GM23338 (cell line): ENCODE measurements at regions not wholly inside any gene's neighbourhood (a gene's known extent, or its start where the extent isn't known, plus 50 kb on each side); places are given as distances from the start of the nearest gene placed in this dataset.

Experiments
- ATAC-seq: fragments of 200-7000 bp; cut with Tn5 transposase; 3 replicates; pipeline ENCODE4 v1.9.1; 2020
- DNase-seq: peaks from one replicate; pipeline ENCODE4 v3.0.0-alpha.2; 2015; ENCODE audit warnings: low spot score
- H2AFZ ChIP-seq: fragments of 200-600 bp; sonication (generic); 2 replicates; pipeline ENCODE4 v1.8.0; 2016; ENCODE audit warnings: antibody characterized with exemption, mild to moderate bottlenecking, moderate library complexity
- H3F3A ChIP-seq: fragments of 200-600 bp; sonication (generic); replicated peaks from 2 replicates; pipeline ENCODE4 v1.8.0; 2017; ENCODE audit warnings: antibody characterized with exemption, mixed run types, low read depth
- H3K27ac ChIP-seq: fragments of 200-600 bp; sonication (generic); 2 replicates; pipeline ENCODE4 v1.6.1; 2016; ENCODE audit warnings: low read depth
- H3K27me3 ChIP-seq: fragments of 200-600 bp; sonication (generic); 2 replicates; pipeline ENCODE4 v1.8.0; 2016; ENCODE audit warnings: mild to moderate bottlenecking, mixed run types, moderate library complexity; ENCODE audit not compliant: insufficient read depth
- H3K36me3 ChIP-seq: fragments of 200-600 bp; sonication (generic); 2 replicates; pipeline ENCODE4 v1.8.0; 2016; ENCODE audit warnings: mild to moderate bottlenecking; ENCODE audit not compliant: insufficient read depth
- H3K4me1 ChIP-seq: fragments of 200-600 bp; sonication (generic); 2 replicates; pipeline ENCODE4 v1.8.0; 2016; ENCODE audit warnings: mild to moderate bottlenecking, moderate library complexity; ENCODE audit not compliant: insufficient read depth
- H3K4me2 ChIP-seq: fragments of 200-600 bp; sonication (generic); 2 replicates; pipeline ENCODE4 v1.7.1; 2017; ENCODE audit warnings: mixed run types
- H3K4me3 ChIP-seq: fragments of 200-600 bp; sonication (generic); 2 replicates; pipeline ENCODE4 v1.6.1; 2016; ENCODE audit warnings: mixed run types
- H3K79me2 ChIP-seq: fragments of 200-600 bp; sonication (generic); replicated peaks from 2 replicates; pipeline ENCODE4 v1.8.0; 2017; ENCODE audit warnings: mild to moderate bottlenecking; ENCODE audit not compliant: insufficient read depth
- H3K9me2 ChIP-seq: fragments of 200-600 bp; sonication (generic); 2 replicates; pipeline ENCODE4 v1.8.0; 2017; ENCODE audit not compliant: insufficient read depth
- H4K20me1 ChIP-seq: fragments of 200-600 bp; sonication (generic); replicated peaks from 2 replicates; pipeline ENCODE4 v1.8.0; 2017; ENCODE audit warnings: mild to moderate bottlenecking; ENCODE audit not compliant: insufficient read depth
- H3K27ac Mint-ChIP-seq: 2 replicates; pipeline ENCODE4 v1.8.0; 2020; ENCODE audit warnings: inconsistent platforms, mild to moderate bottlenecking, moderate library complexity, mixed read lengths
- H3K27me3 Mint-ChIP-seq: 3 replicates; pipeline ENCODE4 v1.8.0; 2022; ENCODE audit warnings: low read depth, mild to moderate bottlenecking, moderate library complexity, mixed read lengths, inconsistent platforms; ENCODE audit not compliant: insufficient read depth, poor library complexity
- H3K36me3 Mint-ChIP-seq: 3 replicates; pipeline ENCODE4 v1.8.0; 2021; ENCODE audit warnings: low read depth, mild to moderate bottlenecking, inconsistent platforms, moderate library complexity, mixed read lengths
- H3K4me1 Mint-ChIP-seq: 3 replicates; pipeline ENCODE4 v1.8.0; 2020; ENCODE audit warnings: mild to moderate bottlenecking, inconsistent platforms, mixed read lengths
- H3K4me3 Mint-ChIP-seq: 3 replicates; pipeline ENCODE4 v1.8.0; 2021; ENCODE audit warnings: moderate library complexity, mild to moderate bottlenecking, inconsistent platforms, mixed read lengths
- H3K9me3 Mint-ChIP-seq: 3 replicates; pipeline ENCODE4 v1.8.0; 2020; ENCODE audit warnings: moderate library complexity, mild to moderate bottlenecking, inconsistent platforms, mixed read lengths
- CREB1 ChIP-seq: fragments of 250-450 bp; sonication (Bioruptor Pico); IDR thresholded peaks from 2 replicates; pipeline ENCODE4 v1.5.0; 2020; ENCODE audit warnings: low read depth, mild to moderate bottlenecking, moderate library complexity
- EZH2 ChIP-seq: fragments of 200-600 bp; sonication (generic); IDR thresholded peaks from one replicate; pipeline ENCODE4 v1.8.0; 2017; ENCODE audit warnings: antibody characterized with exemption, mild to moderate bottlenecking, low read depth; ENCODE audit not compliant: unreplicated experiment
- EZH2phosphoT487 ChIP-seq: fragments of 200-600 bp; sonication (generic); IDR thresholded peaks from one replicate; pipeline ENCODE4 v1.8.1; 2018; ENCODE audit warnings: antibody characterized with exemption; ENCODE audit not compliant: unreplicated experiment
- JUNB ChIP-seq: IDR thresholded peaks from one replicate; pipeline ENCODE4 v1.6.1; 2016; ENCODE audit warnings: antibody characterized with exemption; ENCODE audit not compliant: unreplicated experiment
- NANOG ChIP-seq: IDR thresholded peaks from 2 replicates; pipeline ENCODE4 v1.6.1; 2016; ENCODE audit warnings: antibody characterized with exemption, borderline replicate concordance
- ZNF114 ChIP-seq: fragments of 250-450 bp; sonication (Bioruptor Pico); IDR thresholded peaks from 2 replicates; pipeline ENCODE4 v1.5.0; 2020; ENCODE audit warnings: mild to moderate bottlenecking, moderate library complexity
- TF ChIP-seq, protein P1 (sequence below): fragments of 250-450 bp; sonication (Bioruptor Pico); IDR thresholded peaks from 2 replicates; pipeline ENCODE4 v1.5.0; 2020; ENCODE audit warnings: mild to moderate bottlenecking, moderate library complexity
- TF ChIP-seq, protein P2 (sequence below): IDR thresholded peaks from one replicate; pipeline ENCODE4 v1.6.1; 2018; ENCODE audit warnings: antibody characterized with exemption; ENCODE audit not compliant: unreplicated experiment
- TF ChIP-seq, protein P3 (sequence below), 2 experiments: fragments of 200-600 bp in 1 of 2; sonication (generic) in 1 of 2; conservative IDR thresholded peaks; 2 replicates each; pipeline versions ENCODE4 v1.5.1 to v1.6.1; 2016 to 2017; ENCODE audit warnings: antibody characterized with exemption in 2 of 2, low read depth in 2 of 2, mild to moderate bottlenecking in 2 of 2, moderate library complexity in 1 of 2
- TF ChIP-seq, protein P4 (sequence below): IDR thresholded peaks from 2 replicates; pipeline ENCODE4 v1.6.1; 2016; ENCODE audit warnings: antibody characterized with exemption

DNA sequence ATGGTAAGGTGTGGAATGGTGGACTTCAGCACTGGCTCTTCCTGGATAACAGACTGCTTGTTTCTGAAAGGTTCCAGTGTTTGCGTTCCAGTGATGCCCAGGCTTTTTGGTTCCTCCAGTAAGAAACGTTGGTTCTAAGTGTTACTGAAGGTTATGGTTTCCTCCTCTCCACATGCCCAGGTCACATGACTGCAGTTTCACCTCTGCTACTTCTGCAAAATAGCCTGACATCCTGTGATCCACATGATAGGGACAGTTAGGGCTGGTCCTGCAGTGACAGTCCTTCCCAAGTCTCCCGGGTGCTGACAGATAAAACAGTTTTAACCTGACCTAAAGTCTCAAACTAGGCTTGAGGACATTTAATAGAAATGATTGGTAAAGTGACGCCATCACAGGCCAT lies 132.2 kb upstream of the CST7 start:
- H3K4me3 Mint-ChIP-seq, result no peak overlapping the region
- Histone ChIP-seq H3K79me2 (no peaks in the 10 kb centered on the region), H3K4me1 (no peaks in the 10 kb centered on the region), H2AFZ (no peak overlapping the region), H3K4me3 (no peak overlapping the region), H3K9me2 (no peaks in the 10 kb centered on the region), H4K20me1 (no peaks in the 10 kb centered on the region), H3K27ac (no peak overlapping the region), H3K27me3 (no peaks in the 10 kb centered on the region), H3K4me2 (no peak overlapping the region), H3K36me3 (no peaks in the 10 kb centered on the region), H3F3A (no peaks in the 10 kb centered on the region)
- H3K4me1 Mint-ChIP-seq, result no peaks in the 10 kb centered on the region
- peaks cover 20% of the 10 kb centered on the region for H3K27me3 Mint-ChIP-seq
- DNase-seq, result no peak
- no peak for ATAC-seq
- H3K9me3 Mint-ChIP-seq, result peaks cover 4% of the 10 kb centered on the region; the same call in 2 of the 3 replicates
- no peaks in the 10 kb centered on the region for H3K36me3 Mint-ChIP-seq
- H3K27ac Mint-ChIP-seq, result no peak overlapping the region
- TF ChIP-seq CREB1 (CRISPR knock-in tag), result no peak

DNA sequence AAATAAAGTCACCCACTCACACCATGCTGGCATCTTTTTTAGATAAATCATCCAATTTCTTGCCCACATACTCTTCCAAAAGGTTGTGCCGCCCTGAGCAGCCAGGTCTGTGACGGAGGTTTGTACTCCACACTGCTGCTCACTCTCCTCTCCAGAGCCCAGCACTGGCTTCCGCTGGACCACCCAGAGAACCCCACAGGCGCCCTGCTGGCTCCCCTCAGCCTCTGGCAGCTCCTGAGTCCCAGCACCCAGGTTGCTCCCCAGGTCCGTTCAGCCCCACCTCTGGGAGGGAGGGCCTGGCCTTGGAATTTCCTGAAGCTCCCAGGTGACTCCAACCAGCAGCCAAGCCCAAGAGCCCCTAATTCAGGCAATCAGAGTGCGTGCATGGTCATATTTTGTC lies 131.7 kb upstream of the CST7 start:
- Mint-ChIP-seq H3K27ac (no peak overlapping the region), H3K36me3 (no peaks in the 10 kb centered on the region), H3K9me3 (peaks cover 4% of the 10 kb centered on the region; the same call in 2 of the 3 replicates), H3K4me3 (no peak overlapping the region), H3K27me3 (peaks cover 22% of the 10 kb centered on the region), H3K4me1 (no peaks in the 10 kb centered on the region)
- DNase-seq (no peak), ATAC-seq (no peak)
- Histone ChIP-seq H4K20me1 (no peaks in the 10 kb centered on the region), H3K27ac (no peak overlapping the region), H3K4me2 (no peak overlapping the region), H3K79me2 (no peaks in the 10 kb centered on the region), H3F3A (no peaks in the 10 kb centered on the region), H2AFZ (no peak overlapping the region), H3K36me3 (no peaks in the 10 kb centered on the region), H3K4me1 (no peaks in the 10 kb centered on the region), H3K27me3 (no peaks in the 10 kb centered on the region), H3K4me3 (no peak overlapping the region), H3K9me2 (no peaks in the 10 kb centered on the region)
- no peak for TF ChIP-seq EZH2
- no peak for TF ChIP-seq EZH2phosphoT487
- no peak for TF ChIP-seq JUNB
- TF ChIP-seq, protein P1, sequence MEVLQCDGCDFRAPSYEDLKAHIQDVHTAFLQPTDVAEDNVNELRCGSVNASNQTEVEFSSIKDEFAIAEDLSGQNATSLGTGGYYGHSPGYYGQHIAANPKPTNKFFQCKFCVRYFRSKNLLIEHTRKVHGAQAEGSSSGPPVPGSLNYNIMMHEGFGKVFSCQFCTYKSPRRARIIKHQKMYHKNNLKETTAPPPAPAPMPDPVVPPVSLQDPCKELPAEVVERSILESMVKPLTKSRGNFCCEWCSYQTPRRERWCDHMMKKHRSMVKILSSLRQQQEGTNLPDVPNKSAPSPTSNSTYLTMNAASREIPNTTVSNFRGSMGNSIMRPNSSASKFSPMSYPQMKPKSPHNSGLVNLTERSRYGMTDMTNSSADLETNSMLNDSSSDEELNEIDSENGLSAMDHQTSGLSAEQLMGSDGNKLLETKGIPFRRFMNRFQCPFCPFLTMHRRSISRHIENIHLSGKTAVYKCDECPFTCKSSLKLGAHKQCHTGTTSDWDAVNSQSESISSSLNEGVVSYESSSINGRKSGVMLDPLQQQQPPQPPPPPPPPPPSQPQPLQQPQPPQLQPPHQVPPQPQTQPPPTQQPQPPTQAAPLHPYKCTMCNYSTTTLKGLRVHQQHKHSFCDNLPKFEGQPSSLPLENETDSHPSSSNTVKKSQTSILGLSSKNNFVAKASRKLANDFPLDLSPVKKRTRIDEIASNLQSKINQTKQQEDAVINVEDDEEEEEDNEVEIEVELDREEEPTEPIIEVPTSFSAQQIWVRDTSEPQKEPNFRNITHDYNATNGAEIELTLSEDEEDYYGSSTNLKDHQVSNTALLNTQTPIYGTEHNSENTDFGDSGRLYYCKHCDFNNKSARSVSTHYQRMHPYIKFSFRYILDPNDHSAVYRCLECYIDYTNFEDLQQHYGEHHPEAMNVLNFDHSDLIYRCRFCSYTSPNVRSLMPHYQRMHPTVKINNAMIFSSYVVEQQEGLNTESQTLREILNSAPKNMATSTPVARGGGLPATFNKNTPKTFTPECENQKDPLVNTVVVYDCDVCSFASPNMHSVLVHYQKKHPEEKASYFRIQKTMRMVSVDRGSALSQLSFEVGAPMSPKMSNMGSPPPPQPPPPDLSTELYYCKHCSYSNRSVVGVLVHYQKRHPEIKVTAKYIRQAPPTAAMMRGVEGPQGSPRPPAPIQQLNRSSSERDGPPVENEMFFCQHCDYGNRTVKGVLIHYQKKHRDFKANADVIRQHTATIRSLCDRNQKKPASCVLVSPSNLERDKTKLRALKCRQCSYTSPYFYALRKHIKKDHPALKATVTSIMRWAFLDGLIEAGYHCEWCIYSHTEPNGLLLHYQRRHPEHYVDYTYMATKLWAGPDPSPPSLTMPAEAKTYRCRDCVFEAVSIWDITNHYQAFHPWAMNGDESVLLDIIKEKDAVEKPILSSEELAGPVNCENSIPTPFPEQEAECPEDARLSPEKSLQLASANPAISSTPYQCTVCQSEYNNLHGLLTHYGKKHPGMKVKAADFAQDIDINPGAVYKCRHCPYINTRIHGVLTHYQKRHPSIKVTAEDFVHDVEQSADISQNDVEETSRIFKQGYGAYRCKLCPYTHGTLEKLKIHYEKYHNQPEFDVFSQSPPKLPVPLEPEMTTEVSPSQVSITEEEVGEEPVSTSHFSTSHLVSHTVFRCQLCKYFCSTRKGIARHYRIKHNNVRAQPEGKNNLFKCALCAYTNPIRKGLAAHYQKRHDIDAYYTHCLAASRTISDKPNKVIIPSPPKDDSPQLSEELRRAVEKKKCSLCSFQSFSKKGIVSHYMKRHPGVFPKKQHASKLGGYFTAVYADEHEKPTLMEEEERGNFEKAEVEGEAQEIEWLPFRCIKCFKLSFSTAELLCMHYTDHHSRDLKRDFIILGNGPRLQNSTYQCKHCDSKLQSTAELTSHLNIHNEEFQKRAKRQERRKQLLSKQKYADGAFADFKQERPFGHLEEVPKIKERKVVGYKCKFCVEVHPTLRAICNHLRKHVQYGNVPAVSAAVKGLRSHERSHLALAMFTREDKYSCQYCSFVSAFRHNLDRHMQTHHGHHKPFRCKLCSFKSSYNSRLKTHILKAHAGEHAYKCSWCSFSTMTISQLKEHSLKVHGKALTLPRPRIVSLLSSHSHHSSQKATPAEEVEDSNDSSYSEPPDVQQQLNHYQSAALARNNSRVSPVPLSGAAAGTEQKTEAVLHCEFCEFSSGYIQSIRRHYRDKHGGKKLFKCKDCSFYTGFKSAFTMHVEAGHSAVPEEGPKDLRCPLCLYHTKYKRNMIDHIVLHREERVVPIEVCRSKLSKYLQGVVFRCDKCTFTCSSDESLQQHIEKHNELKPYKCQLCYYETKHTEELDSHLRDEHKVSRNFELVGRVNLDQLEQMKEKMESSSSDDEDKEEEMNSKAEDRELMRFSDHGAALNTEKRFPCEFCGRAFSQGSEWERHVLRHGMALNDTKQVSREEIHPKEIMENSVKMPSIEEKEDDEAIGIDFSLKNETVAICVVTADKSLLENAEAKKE (CRISPR knock-in tag), result no peak
- TF ChIP-seq, protein P2, sequence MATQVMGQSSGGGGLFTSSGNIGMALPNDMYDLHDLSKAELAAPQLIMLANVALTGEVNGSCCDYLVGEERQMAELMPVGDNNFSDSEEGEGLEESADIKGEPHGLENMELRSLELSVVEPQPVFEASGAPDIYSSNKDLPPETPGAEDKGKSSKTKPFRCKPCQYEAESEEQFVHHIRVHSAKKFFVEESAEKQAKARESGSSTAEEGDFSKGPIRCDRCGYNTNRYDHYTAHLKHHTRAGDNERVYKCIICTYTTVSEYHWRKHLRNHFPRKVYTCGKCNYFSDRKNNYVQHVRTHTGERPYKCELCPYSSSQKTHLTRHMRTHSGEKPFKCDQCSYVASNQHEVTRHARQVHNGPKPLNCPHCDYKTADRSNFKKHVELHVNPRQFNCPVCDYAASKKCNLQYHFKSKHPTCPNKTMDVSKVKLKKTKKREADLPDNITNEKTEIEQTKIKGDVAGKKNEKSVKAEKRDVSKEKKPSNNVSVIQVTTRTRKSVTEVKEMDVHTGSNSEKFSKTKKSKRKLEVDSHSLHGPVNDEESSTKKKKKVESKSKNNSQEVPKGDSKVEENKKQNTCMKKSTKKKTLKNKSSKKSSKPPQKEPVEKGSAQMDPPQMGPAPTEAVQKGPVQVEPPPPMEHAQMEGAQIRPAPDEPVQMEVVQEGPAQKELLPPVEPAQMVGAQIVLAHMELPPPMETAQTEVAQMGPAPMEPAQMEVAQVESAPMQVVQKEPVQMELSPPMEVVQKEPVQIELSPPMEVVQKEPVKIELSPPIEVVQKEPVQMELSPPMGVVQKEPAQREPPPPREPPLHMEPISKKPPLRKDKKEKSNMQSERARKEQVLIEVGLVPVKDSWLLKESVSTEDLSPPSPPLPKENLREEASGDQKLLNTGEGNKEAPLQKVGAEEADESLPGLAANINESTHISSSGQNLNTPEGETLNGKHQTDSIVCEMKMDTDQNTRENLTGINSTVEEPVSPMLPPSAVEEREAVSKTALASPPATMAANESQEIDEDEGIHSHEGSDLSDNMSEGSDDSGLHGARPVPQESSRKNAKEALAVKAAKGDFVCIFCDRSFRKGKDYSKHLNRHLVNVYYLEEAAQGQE, result no peak
- TF ChIP-seq, protein P3, sequence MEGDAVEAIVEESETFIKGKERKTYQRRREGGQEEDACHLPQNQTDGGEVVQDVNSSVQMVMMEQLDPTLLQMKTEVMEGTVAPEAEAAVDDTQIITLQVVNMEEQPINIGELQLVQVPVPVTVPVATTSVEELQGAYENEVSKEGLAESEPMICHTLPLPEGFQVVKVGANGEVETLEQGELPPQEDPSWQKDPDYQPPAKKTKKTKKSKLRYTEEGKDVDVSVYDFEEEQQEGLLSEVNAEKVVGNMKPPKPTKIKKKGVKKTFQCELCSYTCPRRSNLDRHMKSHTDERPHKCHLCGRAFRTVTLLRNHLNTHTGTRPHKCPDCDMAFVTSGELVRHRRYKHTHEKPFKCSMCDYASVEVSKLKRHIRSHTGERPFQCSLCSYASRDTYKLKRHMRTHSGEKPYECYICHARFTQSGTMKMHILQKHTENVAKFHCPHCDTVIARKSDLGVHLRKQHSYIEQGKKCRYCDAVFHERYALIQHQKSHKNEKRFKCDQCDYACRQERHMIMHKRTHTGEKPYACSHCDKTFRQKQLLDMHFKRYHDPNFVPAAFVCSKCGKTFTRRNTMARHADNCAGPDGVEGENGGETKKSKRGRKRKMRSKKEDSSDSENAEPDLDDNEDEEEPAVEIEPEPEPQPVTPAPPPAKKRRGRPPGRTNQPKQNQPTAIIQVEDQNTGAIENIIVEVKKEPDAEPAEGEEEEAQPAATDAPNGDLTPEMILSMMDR (conservative IDR thresholded peaks at IDR 0.05; ENCODE audit: low read depth in 2 of 2), result no peak
- TF ChIP-seq NANOG, result no peak
- TF ChIP-seq ZNF114 (CRISPR knock-in tag), result no peak
- TF ChIP-seq, protein P4, sequence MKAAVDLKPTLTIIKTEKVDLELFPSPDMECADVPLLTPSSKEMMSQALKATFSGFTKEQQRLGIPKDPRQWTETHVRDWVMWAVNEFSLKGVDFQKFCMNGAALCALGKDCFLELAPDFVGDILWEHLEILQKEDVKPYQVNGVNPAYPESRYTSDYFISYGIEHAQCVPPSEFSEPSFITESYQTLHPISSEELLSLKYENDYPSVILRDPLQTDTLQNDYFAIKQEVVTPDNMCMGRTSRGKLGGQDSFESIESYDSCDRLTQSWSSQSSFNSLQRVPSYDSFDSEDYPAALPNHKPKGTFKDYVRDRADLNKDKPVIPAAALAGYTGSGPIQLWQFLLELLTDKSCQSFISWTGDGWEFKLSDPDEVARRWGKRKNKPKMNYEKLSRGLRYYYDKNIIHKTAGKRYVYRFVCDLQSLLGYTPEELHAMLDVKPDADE, result no peak
